ENCODE measurements at regions not wholly inside any gene's neighbourhood (a gene's known extent, or its start where the extent isn't known, plus 50 kb on each side); places are given as distances from the start of the nearest gene placed in this dataset.

- TF ChIP-seq JUND (IDR thresholded peaks at IDR 0.05) (no peak), CTCF (IDR thresholded peaks at IDR 0.05) (no peak), EZH2phosphoT487 (IDR thresholded peaks at IDR 0.05; ENCODE audit: borderline replicate concordance, low read depth) (no peak)
These were observed 114.9 kb upstream of the ALG10B start for GRCh38 chr12:38201461-38202276.

All from SK-N-SH (cell line).